GM23338 (cell line): ENCODE measurements at regions not wholly inside any gene's neighbourhood (a gene's known extent, or its start where the extent isn't known, plus 50 kb on each side); places are given as distances from the start of the nearest gene placed in this dataset.

Experiments
- ATAC-seq: fragments of 200-7000 bp; cut with Tn5 transposase; 3 replicates; pipeline ENCODE4 v1.9.1; 2020
- DNase-seq: peaks from one replicate; pipeline ENCODE4 v3.0.0-alpha.2; 2015; ENCODE audit warnings: low spot score
- H2AFZ ChIP-seq: fragments of 200-600 bp; sonication (generic); 2 replicates; pipeline ENCODE4 v1.8.0; 2016; ENCODE audit warnings: antibody characterized with exemption, mild to moderate bottlenecking, moderate library complexity
- H3F3A ChIP-seq: fragments of 200-600 bp; sonication (generic); replicated peaks from 2 replicates; pipeline ENCODE4 v1.8.0; 2017; ENCODE audit warnings: antibody characterized with exemption, mixed run types, low read depth
- H3K27ac ChIP-seq: fragments of 200-600 bp; sonication (generic); 2 replicates; pipeline ENCODE4 v1.6.1; 2016; ENCODE audit warnings: low read depth
- H3K27me3 ChIP-seq: fragments of 200-600 bp; sonication (generic); 2 replicates; pipeline ENCODE4 v1.8.0; 2016; ENCODE audit warnings: mild to moderate bottlenecking, mixed run types, moderate library complexity; ENCODE audit not compliant: insufficient read depth
- H3K36me3 ChIP-seq: fragments of 200-600 bp; sonication (generic); 2 replicates; pipeline ENCODE4 v1.8.0; 2016; ENCODE audit warnings: mild to moderate bottlenecking; ENCODE audit not compliant: insufficient read depth
- H3K4me1 ChIP-seq: fragments of 200-600 bp; sonication (generic); 2 replicates; pipeline ENCODE4 v1.8.0; 2016; ENCODE audit warnings: mild to moderate bottlenecking, moderate library complexity; ENCODE audit not compliant: insufficient read depth
- H3K4me2 ChIP-seq: fragments of 200-600 bp; sonication (generic); 2 replicates; pipeline ENCODE4 v1.7.1; 2017; ENCODE audit warnings: mixed run types
- H3K4me3 ChIP-seq: fragments of 200-600 bp; sonication (generic); 2 replicates; pipeline ENCODE4 v1.6.1; 2016; ENCODE audit warnings: mixed run types
- H3K79me2 ChIP-seq: fragments of 200-600 bp; sonication (generic); replicated peaks from 2 replicates; pipeline ENCODE4 v1.8.0; 2017; ENCODE audit warnings: mild to moderate bottlenecking; ENCODE audit not compliant: insufficient read depth
- H3K9me2 ChIP-seq: fragments of 200-600 bp; sonication (generic); 2 replicates; pipeline ENCODE4 v1.8.0; 2017; ENCODE audit not compliant: insufficient read depth
- H4K20me1 ChIP-seq: fragments of 200-600 bp; sonication (generic); replicated peaks from 2 replicates; pipeline ENCODE4 v1.8.0; 2017; ENCODE audit warnings: mild to moderate bottlenecking; ENCODE audit not compliant: insufficient read depth
- H3K27ac Mint-ChIP-seq: 2 replicates; pipeline ENCODE4 v1.8.0; 2020; ENCODE audit warnings: inconsistent platforms, mild to moderate bottlenecking, moderate library complexity, mixed read lengths
- H3K27me3 Mint-ChIP-seq: 3 replicates; pipeline ENCODE4 v1.8.0; 2022; ENCODE audit warnings: low read depth, mild to moderate bottlenecking, moderate library complexity, mixed read lengths, inconsistent platforms; ENCODE audit not compliant: insufficient read depth, poor library complexity
- H3K36me3 Mint-ChIP-seq: 3 replicates; pipeline ENCODE4 v1.8.0; 2021; ENCODE audit warnings: low read depth, mild to moderate bottlenecking, inconsistent platforms, moderate library complexity, mixed read lengths
- H3K4me1 Mint-ChIP-seq: 3 replicates; pipeline ENCODE4 v1.8.0; 2020; ENCODE audit warnings: mild to moderate bottlenecking, inconsistent platforms, mixed read lengths
- H3K4me3 Mint-ChIP-seq: 3 replicates; pipeline ENCODE4 v1.8.0; 2021; ENCODE audit warnings: moderate library complexity, mild to moderate bottlenecking, inconsistent platforms, mixed read lengths
- H3K9me3 Mint-ChIP-seq: 3 replicates; pipeline ENCODE4 v1.8.0; 2020; ENCODE audit warnings: moderate library complexity, mild to moderate bottlenecking, inconsistent platforms, mixed read lengths
- CREB1 ChIP-seq: fragments of 250-450 bp; sonication (Bioruptor Pico); IDR thresholded peaks from 2 replicates; pipeline ENCODE4 v1.5.0; 2020; ENCODE audit warnings: low read depth, mild to moderate bottlenecking, moderate library complexity
- EZH2 ChIP-seq: fragments of 200-600 bp; sonication (generic); IDR thresholded peaks from one replicate; pipeline ENCODE4 v1.8.0; 2017; ENCODE audit warnings: antibody characterized with exemption, mild to moderate bottlenecking, low read depth; ENCODE audit not compliant: unreplicated experiment
- EZH2phosphoT487 ChIP-seq: fragments of 200-600 bp; sonication (generic); IDR thresholded peaks from one replicate; pipeline ENCODE4 v1.8.1; 2018; ENCODE audit warnings: antibody characterized with exemption; ENCODE audit not compliant: unreplicated experiment
- JUNB ChIP-seq: IDR thresholded peaks from one replicate; pipeline ENCODE4 v1.6.1; 2016; ENCODE audit warnings: antibody characterized with exemption; ENCODE audit not compliant: unreplicated experiment
- NANOG ChIP-seq: IDR thresholded peaks from 2 replicates; pipeline ENCODE4 v1.6.1; 2016; ENCODE audit warnings: antibody characterized with exemption, borderline replicate concordance
- POLR2AphosphoS5 ChIP-seq: IDR thresholded peaks from 2 replicates; pipeline ENCODE4 v1.6.1; 2016; ENCODE audit warnings: antibody characterized with exemption, low read depth
- STAT1 ChIP-seq: IDR thresholded peaks from one replicate; pipeline ENCODE4 v1.6.1; 2016; ENCODE audit warnings: antibody characterized with exemption; ENCODE audit not compliant: unreplicated experiment
- ZNF114 ChIP-seq: fragments of 250-450 bp; sonication (Bioruptor Pico); IDR thresholded peaks from 2 replicates; pipeline ENCODE4 v1.5.0; 2020; ENCODE audit warnings: mild to moderate bottlenecking, moderate library complexity
- ZNF331 ChIP-seq: fragments of 250-450 bp; sonication (Bioruptor Pico); IDR thresholded peaks from 2 replicates; pipeline ENCODE4 v1.5.0; 2020; ENCODE audit warnings: low read depth, mild to moderate bottlenecking, moderate library complexity
- TF ChIP-seq, protein P1 (sequence below): fragments of 250-450 bp; sonication (Bioruptor Pico); IDR thresholded peaks from 2 replicates; pipeline ENCODE4 v1.5.0; 2020; ENCODE audit warnings: mild to moderate bottlenecking, moderate library complexity
- TF ChIP-seq, protein P2 (sequence below), 2 experiments: fragments of 200-600 bp in 1 of 2; sonication (generic) in 1 of 2; conservative IDR thresholded peaks; 2 replicates each; pipeline versions ENCODE4 v1.5.1 to v1.6.1; 2016 to 2017; ENCODE audit warnings: antibody characterized with exemption in 2 of 2, low read depth in 2 of 2, mild to moderate bottlenecking in 2 of 2, moderate library complexity in 1 of 2
- TF ChIP-seq, protein P3 (sequence below): IDR thresholded peaks from one replicate; pipeline ENCODE4 v1.6.1; 2018; ENCODE audit warnings: antibody characterized with exemption; ENCODE audit not compliant: unreplicated experiment
- TF ChIP-seq, protein P4 (sequence below): IDR thresholded peaks from 2 replicates; pipeline ENCODE4 v1.6.1; 2016; ENCODE audit warnings: antibody characterized with exemption

DNA sequence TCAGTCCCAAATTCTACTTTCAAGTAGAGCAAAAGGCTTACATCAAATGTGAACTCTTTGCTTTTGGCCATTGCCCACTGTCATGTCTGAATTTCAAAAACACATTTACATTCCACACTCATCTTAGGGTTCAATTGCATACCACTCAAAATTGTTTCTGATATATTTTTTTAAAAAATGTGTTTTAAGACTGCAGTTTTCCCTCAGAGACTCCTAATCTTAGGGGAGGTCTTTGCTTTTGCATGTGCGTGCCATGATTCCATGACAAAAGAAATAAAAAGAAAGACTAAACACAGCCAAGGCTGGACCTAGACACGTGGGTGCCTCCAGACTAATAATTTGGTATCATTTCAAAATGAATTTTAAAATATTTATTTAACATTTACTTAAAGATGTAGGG lies 396.8 kb upstream of the RASGRP1 start:
- no peaks in the 10 kb centered on the region for H3K4me1 ChIP-seq
- no peaks in the 10 kb centered on the region for H3K27me3 ChIP-seq
- no peaks in the 10 kb centered on the region for H3K27me3 Mint-ChIP-seq

More for the DNA sequence above, 396.8 kb upstream of the RASGRP1 start:
- Histone ChIP-seq H3K79me2 (no peaks in the 10 kb centered on the region), H4K20me1 (no peaks in the 10 kb centered on the region), H3K36me3 (no peaks in the 10 kb centered on the region), H3K27ac (no peak overlapping the region), H3F3A (no peaks in the 10 kb centered on the region), H3K4me3 (no peak overlapping the region), H2AFZ (no peak overlapping the region), H3K9me2 (no peaks in the 10 kb centered on the region), H3K4me2 (no peak overlapping the region)
- H3K4me3 Mint-ChIP-seq = no peak overlapping the region
- H3K4me1 Mint-ChIP-seq = no peaks in the 10 kb centered on the region
- DNase-seq (no peak), ATAC-seq (no peak)
- H3K9me3 Mint-ChIP-seq = peaks cover 4% of the 10 kb centered on the region; the same call in 1 of the 3 replicates
- no peak for TF ChIP-seq STAT1
- TF ChIP-seq ZNF331 (CRISPR knock-in tag) = no peak
- no peak for TF ChIP-seq JUNB
- no peak for TF ChIP-seq CREB1 (CRISPR knock-in tag)
- TF ChIP-seq, protein P1, sequence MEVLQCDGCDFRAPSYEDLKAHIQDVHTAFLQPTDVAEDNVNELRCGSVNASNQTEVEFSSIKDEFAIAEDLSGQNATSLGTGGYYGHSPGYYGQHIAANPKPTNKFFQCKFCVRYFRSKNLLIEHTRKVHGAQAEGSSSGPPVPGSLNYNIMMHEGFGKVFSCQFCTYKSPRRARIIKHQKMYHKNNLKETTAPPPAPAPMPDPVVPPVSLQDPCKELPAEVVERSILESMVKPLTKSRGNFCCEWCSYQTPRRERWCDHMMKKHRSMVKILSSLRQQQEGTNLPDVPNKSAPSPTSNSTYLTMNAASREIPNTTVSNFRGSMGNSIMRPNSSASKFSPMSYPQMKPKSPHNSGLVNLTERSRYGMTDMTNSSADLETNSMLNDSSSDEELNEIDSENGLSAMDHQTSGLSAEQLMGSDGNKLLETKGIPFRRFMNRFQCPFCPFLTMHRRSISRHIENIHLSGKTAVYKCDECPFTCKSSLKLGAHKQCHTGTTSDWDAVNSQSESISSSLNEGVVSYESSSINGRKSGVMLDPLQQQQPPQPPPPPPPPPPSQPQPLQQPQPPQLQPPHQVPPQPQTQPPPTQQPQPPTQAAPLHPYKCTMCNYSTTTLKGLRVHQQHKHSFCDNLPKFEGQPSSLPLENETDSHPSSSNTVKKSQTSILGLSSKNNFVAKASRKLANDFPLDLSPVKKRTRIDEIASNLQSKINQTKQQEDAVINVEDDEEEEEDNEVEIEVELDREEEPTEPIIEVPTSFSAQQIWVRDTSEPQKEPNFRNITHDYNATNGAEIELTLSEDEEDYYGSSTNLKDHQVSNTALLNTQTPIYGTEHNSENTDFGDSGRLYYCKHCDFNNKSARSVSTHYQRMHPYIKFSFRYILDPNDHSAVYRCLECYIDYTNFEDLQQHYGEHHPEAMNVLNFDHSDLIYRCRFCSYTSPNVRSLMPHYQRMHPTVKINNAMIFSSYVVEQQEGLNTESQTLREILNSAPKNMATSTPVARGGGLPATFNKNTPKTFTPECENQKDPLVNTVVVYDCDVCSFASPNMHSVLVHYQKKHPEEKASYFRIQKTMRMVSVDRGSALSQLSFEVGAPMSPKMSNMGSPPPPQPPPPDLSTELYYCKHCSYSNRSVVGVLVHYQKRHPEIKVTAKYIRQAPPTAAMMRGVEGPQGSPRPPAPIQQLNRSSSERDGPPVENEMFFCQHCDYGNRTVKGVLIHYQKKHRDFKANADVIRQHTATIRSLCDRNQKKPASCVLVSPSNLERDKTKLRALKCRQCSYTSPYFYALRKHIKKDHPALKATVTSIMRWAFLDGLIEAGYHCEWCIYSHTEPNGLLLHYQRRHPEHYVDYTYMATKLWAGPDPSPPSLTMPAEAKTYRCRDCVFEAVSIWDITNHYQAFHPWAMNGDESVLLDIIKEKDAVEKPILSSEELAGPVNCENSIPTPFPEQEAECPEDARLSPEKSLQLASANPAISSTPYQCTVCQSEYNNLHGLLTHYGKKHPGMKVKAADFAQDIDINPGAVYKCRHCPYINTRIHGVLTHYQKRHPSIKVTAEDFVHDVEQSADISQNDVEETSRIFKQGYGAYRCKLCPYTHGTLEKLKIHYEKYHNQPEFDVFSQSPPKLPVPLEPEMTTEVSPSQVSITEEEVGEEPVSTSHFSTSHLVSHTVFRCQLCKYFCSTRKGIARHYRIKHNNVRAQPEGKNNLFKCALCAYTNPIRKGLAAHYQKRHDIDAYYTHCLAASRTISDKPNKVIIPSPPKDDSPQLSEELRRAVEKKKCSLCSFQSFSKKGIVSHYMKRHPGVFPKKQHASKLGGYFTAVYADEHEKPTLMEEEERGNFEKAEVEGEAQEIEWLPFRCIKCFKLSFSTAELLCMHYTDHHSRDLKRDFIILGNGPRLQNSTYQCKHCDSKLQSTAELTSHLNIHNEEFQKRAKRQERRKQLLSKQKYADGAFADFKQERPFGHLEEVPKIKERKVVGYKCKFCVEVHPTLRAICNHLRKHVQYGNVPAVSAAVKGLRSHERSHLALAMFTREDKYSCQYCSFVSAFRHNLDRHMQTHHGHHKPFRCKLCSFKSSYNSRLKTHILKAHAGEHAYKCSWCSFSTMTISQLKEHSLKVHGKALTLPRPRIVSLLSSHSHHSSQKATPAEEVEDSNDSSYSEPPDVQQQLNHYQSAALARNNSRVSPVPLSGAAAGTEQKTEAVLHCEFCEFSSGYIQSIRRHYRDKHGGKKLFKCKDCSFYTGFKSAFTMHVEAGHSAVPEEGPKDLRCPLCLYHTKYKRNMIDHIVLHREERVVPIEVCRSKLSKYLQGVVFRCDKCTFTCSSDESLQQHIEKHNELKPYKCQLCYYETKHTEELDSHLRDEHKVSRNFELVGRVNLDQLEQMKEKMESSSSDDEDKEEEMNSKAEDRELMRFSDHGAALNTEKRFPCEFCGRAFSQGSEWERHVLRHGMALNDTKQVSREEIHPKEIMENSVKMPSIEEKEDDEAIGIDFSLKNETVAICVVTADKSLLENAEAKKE (CRISPR knock-in tag) = no peak
- TF ChIP-seq, protein P2, sequence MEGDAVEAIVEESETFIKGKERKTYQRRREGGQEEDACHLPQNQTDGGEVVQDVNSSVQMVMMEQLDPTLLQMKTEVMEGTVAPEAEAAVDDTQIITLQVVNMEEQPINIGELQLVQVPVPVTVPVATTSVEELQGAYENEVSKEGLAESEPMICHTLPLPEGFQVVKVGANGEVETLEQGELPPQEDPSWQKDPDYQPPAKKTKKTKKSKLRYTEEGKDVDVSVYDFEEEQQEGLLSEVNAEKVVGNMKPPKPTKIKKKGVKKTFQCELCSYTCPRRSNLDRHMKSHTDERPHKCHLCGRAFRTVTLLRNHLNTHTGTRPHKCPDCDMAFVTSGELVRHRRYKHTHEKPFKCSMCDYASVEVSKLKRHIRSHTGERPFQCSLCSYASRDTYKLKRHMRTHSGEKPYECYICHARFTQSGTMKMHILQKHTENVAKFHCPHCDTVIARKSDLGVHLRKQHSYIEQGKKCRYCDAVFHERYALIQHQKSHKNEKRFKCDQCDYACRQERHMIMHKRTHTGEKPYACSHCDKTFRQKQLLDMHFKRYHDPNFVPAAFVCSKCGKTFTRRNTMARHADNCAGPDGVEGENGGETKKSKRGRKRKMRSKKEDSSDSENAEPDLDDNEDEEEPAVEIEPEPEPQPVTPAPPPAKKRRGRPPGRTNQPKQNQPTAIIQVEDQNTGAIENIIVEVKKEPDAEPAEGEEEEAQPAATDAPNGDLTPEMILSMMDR (conservative IDR thresholded peaks at IDR 0.05; ENCODE audit: low read depth in 2 of 2) = no peak
- TF ChIP-seq NANOG = no peak
- TF ChIP-seq, protein P3, sequence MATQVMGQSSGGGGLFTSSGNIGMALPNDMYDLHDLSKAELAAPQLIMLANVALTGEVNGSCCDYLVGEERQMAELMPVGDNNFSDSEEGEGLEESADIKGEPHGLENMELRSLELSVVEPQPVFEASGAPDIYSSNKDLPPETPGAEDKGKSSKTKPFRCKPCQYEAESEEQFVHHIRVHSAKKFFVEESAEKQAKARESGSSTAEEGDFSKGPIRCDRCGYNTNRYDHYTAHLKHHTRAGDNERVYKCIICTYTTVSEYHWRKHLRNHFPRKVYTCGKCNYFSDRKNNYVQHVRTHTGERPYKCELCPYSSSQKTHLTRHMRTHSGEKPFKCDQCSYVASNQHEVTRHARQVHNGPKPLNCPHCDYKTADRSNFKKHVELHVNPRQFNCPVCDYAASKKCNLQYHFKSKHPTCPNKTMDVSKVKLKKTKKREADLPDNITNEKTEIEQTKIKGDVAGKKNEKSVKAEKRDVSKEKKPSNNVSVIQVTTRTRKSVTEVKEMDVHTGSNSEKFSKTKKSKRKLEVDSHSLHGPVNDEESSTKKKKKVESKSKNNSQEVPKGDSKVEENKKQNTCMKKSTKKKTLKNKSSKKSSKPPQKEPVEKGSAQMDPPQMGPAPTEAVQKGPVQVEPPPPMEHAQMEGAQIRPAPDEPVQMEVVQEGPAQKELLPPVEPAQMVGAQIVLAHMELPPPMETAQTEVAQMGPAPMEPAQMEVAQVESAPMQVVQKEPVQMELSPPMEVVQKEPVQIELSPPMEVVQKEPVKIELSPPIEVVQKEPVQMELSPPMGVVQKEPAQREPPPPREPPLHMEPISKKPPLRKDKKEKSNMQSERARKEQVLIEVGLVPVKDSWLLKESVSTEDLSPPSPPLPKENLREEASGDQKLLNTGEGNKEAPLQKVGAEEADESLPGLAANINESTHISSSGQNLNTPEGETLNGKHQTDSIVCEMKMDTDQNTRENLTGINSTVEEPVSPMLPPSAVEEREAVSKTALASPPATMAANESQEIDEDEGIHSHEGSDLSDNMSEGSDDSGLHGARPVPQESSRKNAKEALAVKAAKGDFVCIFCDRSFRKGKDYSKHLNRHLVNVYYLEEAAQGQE = no peak
- no peak for TF ChIP-seq EZH2phosphoT487
- no peak for TF ChIP-seq EZH2
- TF ChIP-seq, protein P4, sequence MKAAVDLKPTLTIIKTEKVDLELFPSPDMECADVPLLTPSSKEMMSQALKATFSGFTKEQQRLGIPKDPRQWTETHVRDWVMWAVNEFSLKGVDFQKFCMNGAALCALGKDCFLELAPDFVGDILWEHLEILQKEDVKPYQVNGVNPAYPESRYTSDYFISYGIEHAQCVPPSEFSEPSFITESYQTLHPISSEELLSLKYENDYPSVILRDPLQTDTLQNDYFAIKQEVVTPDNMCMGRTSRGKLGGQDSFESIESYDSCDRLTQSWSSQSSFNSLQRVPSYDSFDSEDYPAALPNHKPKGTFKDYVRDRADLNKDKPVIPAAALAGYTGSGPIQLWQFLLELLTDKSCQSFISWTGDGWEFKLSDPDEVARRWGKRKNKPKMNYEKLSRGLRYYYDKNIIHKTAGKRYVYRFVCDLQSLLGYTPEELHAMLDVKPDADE = no peak
- TF ChIP-seq POLR2AphosphoS5 = no peak
- no peak for TF ChIP-seq ZNF114 (CRISPR knock-in tag)
- no peak overlapping the region for H3K27ac Mint-ChIP-seq
- H3K36me3 Mint-ChIP-seq = no peaks in the 10 kb centered on the region
